RWPE2 (cell line): ENCODE measurements at regions not wholly inside any gene's neighbourhood (a gene's known extent, or its start where the extent isn't known, plus 50 kb on each side); places are given as distances from the start of the nearest gene placed in this dataset.

Experiments used
- ATAC-seq: fragments of 200-7000 bp; cut with Tn5 transposase; 3 replicates; pipeline ENCODE4 v1.9.1; 2021; ENCODE audit warnings: low read depth
- DNase-seq: peaks from one replicate; pipeline ENCODE4 v3.0.0-alpha.2; 2020; ENCODE audit warnings: low spot score
- H3K27ac ChIP-seq: fragments of 450-650 bp; 2 replicates; pipeline ENCODE4 v1.5.1; 2017; ENCODE audit warnings: mild to moderate bottlenecking; ENCODE audit not compliant: poor library complexity, severe bottlenecking
- H3K27me3 ChIP-seq: fragments of 250-450 bp; sonication (Bioruptor Pico); 2 replicates; pipeline ENCODE4 v1.5.1; 2021; ENCODE audit warnings: mild to moderate bottlenecking, moderate library complexity; ENCODE audit not compliant: insufficient read depth, poor library complexity, severe bottlenecking
- H3K36me3 ChIP-seq: fragments of 250-450 bp; sonication (Bioruptor Pico); 2 replicates; pipeline ENCODE4 v1.5.1; 2020; ENCODE audit warnings: low read depth, mild to moderate bottlenecking, moderate library complexity
- H3K4me1 ChIP-seq: fragments of 250-450 bp; sonication (Bioruptor Pico); 2 replicates; pipeline ENCODE4 v1.5.1; 2021; ENCODE audit warnings: mild to moderate bottlenecking, moderate library complexity; ENCODE audit not compliant: insufficient read depth, poor library complexity, severe bottlenecking
- H3K4me3 ChIP-seq: fragments of 250-450 bp; sonication (Bioruptor Pico); 2 replicates; pipeline ENCODE4 v1.5.1; 2021; ENCODE audit warnings: mild to moderate bottlenecking, moderate library complexity; ENCODE audit not compliant: severe bottlenecking
- H3K9me3 ChIP-seq: fragments of 250-450 bp; sonication (Bioruptor Pico); 2 replicates; pipeline ENCODE4 v1.5.1; 2021; ENCODE audit warnings: mild to moderate bottlenecking, moderate library complexity; ENCODE audit not compliant: severe bottlenecking
- CTCF ChIP-seq: fragments of 450-650 bp; IDR thresholded peaks from one replicate; pipeline ENCODE4 v1.5.1; 2017; ENCODE audit warnings: mild to moderate bottlenecking, moderate library complexity; ENCODE audit not compliant: poor library complexity, severe bottlenecking

- Histone ChIP-seq H3K36me3 (no peaks in the 10 kb centered on the region), H3K27me3 (no peaks in the 10 kb centered on the region), H3K9me3 (no peaks in the 10 kb centered on the region), H3K4me1 (no peaks in the 10 kb centered on the region), H3K27ac (no peak overlapping the region), H3K4me3 (no peak overlapping the region)
- ATAC-seq (no peak), DNase-seq (no peak)
- TF ChIP-seq CTCF: no peak
Observed at GRCh38 chr13:68523838-68524424, 1293.8 kb upstream of the PCDH9 start.

DNA sequence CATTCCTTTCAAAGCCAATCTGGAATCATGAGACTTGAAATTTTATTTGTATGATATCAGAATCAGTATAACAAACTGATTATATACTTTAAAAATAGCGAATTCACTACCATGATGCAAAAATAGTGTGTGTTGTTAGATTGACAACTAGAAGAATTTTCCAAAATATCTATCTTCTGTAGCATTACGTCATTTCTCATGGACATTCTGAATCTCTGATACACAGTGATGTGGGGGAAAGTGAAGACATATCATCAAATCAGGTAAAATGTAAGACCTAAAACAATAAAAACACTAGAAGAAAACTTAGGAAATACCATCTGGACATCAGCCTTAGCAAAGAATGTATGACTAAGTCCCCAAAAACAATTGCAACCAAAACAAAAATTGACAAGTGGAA, 1292.0 kb upstream of the PCDH9 start:
- DNase-seq (no peak), ATAC-seq (no peak)
- Histone ChIP-seq H3K27ac (no peak overlapping the region), H3K4me1 (no peaks in the 10 kb centered on the region), H3K36me3 (no peaks in the 10 kb centered on the region), H3K4me3 (no peak overlapping the region), H3K27me3 (no peaks in the 10 kb centered on the region), H3K9me3 (no peaks in the 10 kb centered on the region)
- TF ChIP-seq CTCF: no peak

GRCh38 chr13:68509734-68510621, 1279.8 kb upstream of the PCDH9 start:
- Histone ChIP-seq H3K27ac (no peak overlapping the region), H3K4me1 (no peaks in the 10 kb centered on the region), H3K9me3 (no peaks in the 10 kb centered on the region), H3K4me3 (no peak overlapping the region), H3K27me3 (no peaks in the 10 kb centered on the region), H3K36me3 (no peaks in the 10 kb centered on the region)
- TF ChIP-seq CTCF: no peak
- no peak for DNase-seq
- no peak for ATAC-seq

DNA sequence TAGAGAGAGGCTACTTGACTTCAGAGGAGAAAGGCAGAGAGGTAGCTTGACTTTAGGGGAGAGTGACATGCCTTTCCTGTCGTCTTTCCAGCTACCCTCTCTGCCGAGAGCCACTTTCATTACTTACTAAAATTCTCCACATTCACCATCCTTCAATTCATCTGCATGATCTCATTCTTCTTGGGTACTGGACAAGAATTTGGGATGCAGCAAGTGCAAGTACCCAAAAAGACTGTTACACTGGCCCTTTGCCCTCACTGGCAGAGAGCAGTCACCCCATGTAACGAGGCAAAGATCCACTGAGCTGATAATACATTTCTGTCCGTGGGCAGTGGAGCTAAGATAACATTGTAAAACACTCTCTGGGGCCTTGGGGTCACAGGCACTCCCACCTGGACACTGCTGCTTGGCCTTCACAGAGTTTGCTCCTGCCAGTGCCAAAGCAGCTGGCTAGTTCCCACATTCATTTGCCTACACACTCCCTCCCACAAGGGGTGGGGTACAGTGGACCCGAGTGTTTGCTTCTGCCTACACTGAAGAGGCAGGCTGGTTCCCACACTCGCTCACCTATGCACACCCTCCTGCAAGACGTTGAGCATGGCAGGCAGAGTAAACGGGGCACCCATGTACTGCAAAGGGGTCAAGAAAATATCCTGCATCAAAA, 1276.9 kb upstream of the PCDH9 start:
- no peak for ATAC-seq
- no peaks in the 10 kb centered on the region for H3K4me1 ChIP-seq
- no peak for TF ChIP-seq CTCF
- DNase-seq: no peak
- H3K27ac ChIP-seq: no peak overlapping the region
- H3K9me3 ChIP-seq: no peaks in the 10 kb centered on the region
- no peaks in the 10 kb centered on the region for H3K27me3 ChIP-seq
- H3K4me3 ChIP-seq: no peak overlapping the region
- H3K36me3 ChIP-seq: no peaks in the 10 kb centered on the region

GRCh38 chr13:68490594-68490993, 1260.5 kb upstream of the PCDH9 start:
- H3K4me1 ChIP-seq: peaks cover 4% of the 10 kb centered on the region
- TF ChIP-seq CTCF: no peak
- H3K27me3 ChIP-seq: no peaks in the 10 kb centered on the region
- no peak overlapping the region for H3K4me3 ChIP-seq
- no peaks in the 10 kb centered on the region for H3K9me3 ChIP-seq
- DNase-seq (no peak), ATAC-seq (no peak)
- no peak overlapping the region for H3K27ac ChIP-seq
- H3K36me3 ChIP-seq: no peaks in the 10 kb centered on the region
